GM12874 (cell line): ENCODE measurements at regions not wholly inside any gene's neighbourhood (a gene's known extent, or its start where the extent isn't known, plus 50 kb on each side); places are given as distances from the start of the nearest gene placed in this dataset.

Experiments used
- CTCF ChIP-seq: IDR thresholded peaks from 2 replicates; pipeline ENCODE4 v1.5.1; 2011; ENCODE audit warnings: low read depth, mild to moderate bottlenecking, control low read depth, low read length, moderate library complexity; ENCODE audit not compliant: insufficient read depth

GRCh38 chr3:159229116-159229680 is 427.3 kb downstream of the MFSD1 start:
- TF ChIP-seq CTCF: no peak

GRCh38 chr3:159232966-159233365 is 431.1 kb downstream of the MFSD1 start:
- TF ChIP-seq CTCF: no peak

- TF ChIP-seq CTCF: no peak
These were observed 431.9 kb downstream of the MFSD1 start for GRCh38 chr3:159233734-159234133.

GRCh38 chr3:159234306-159234705 is 432.5 kb downstream of the MFSD1 start:
- TF ChIP-seq CTCF: no peak

- no peak for TF ChIP-seq CTCF
These were observed 434.5 kb downstream of the MFSD1 start for GRCh38 chr3:159236321-159236720.

- no peak for TF ChIP-seq CTCF
These were observed 435.4 kb downstream of the MFSD1 start for GRCh38 chr3:159237226-159237625.

- no peak for TF ChIP-seq CTCF
These were observed 436.8 kb downstream of the MFSD1 start for GRCh38 chr3:159238646-159239045.
